Psoas muscle (tissue), 7 donors: ENCODE measurements at regions not wholly inside any gene's neighbourhood (a gene's known extent, or its start where the extent isn't known, plus 50 kb on each side); places are given as distances from the start of the nearest gene placed in this dataset.
"Not testable (repeated sequence)": the region's sequence is repeated elsewhere in the genome, so short reads cannot be mapped to it uniquely, and the experiment has no call there.

Experiments used
- ATAC-seq, 4 donors: fragments of 200-7000 bp; cut with Tn5 transposase; one replicate each; pipeline ENCODE4 v1.9.1; 2020; ENCODE audit warnings: moderate library complexity in 3 of 4, mild to moderate bottlenecking in 2 of 4
- DNase-seq, 2 donors: peaks; one replicate each; pipeline ENCODE4 v3.0.0-alpha.2; 2020
- H3K27ac ChIP-seq: fragments of 200-600 bp; one replicate; pipeline ENCODE4 v1.8.0; 2022
- H3K27me3 ChIP-seq, 3 donors: fragments of 200-600 bp in 1 of 3; one replicate each; pipeline versions ENCODE4 v1.6.1 to v1.8.0; 2013 to 2022; ENCODE audit warnings: low read length in 2 of 3, mild to moderate bottlenecking in 2 of 3, moderate library complexity in 1 of 3; ENCODE audit not compliant: insufficient read depth in 3 of 3
- H3K36me3 ChIP-seq, 2 donors: fragments of 200-600 bp in 1 of 2; one replicate each; pipeline versions ENCODE4 v1.6.1 to v1.8.0; 2013 to 2022; ENCODE audit warnings: low read depth in 1 of 2, mild to moderate bottlenecking in 1 of 2, moderate library complexity in 1 of 2; ENCODE audit not compliant: insufficient read depth in 1 of 2
- H3K4me1 ChIP-seq: fragments of 200-600 bp; one replicate; pipeline ENCODE4 v1.8.0; 2022
- H3K4me3 ChIP-seq: fragments of 200-600 bp; one replicate; pipeline ENCODE4 v1.8.0; 2022; ENCODE audit warnings: mild to moderate bottlenecking
- H3K9me3 ChIP-seq: fragments of 200-600 bp; one replicate; pipeline ENCODE4 v1.8.0; 2022
- WGBS, 3 donors: extraction: QIAGEN DNeasy Blood & Tissue Kit; methylation state at CpG; one replicate each; pipeline versions ENCODE4 v1.1.6 to v1.1.7; 2013; 5-methylcytosine and 5-hydroxymethylcytosine counted together
- intact Hi-C, 2 donors: fragments of 100-400 bp; cut with DNase I; formaldehyde crosslinking; loops; one replicate each; pipeline versions ENCODE4 v1.11.0 to v1.14.2; 2022
- donor health status: healthy with polysubstance abuse.
- donor health status: DM: no; HTN: no; CAD: no; lungs with moderate emphysema.
- donor health status: Bipolar disorder and iron deficiency.
- donor health status: healthy.
- donor health status: DM: yes; HTN: yes; CAD: no.
- donor health status: DM: no; HTN: no; CAD: no.
- donor health status: DM: yes; HTN: yes; CAD: no.

GRCh38 chr21:9740991-9741742 lies 780.2 kb upstream of the TPTE start:
- H3K4me1 ChIP-seq, DNase-seq, H3K27me3 ChIP-seq, H3K36me3 ChIP-seq, H3K4me3 ChIP-seq, intact Hi-C loops, H3K9me3 ChIP-seq, ATAC-seq, H3K27ac ChIP-seq: not testable (repeated sequence)
- WGBS, 3 donors: 54 to 61% (median 61%) methylated on average over 8 of the region's 8 CpGs

GRCh38 chr21:9743566-9743965 lies 777.8 kb upstream of the TPTE start:
- WGBS, 3 donors: 78 to 84% (median 79%) methylated on average over 10 of the region's 10 CpGs
- DNase-seq, H3K4me3 ChIP-seq, ATAC-seq, H3K9me3 ChIP-seq, H3K27ac ChIP-seq, H3K4me1 ChIP-seq, H3K36me3 ChIP-seq, intact Hi-C loops, H3K27me3 ChIP-seq: not testable (repeated sequence)

- H3K27me3 ChIP-seq, ATAC-seq, H3K27ac ChIP-seq, H3K4me1 ChIP-seq, H3K9me3 ChIP-seq, DNase-seq, H3K4me3 ChIP-seq, intact Hi-C loops, H3K36me3 ChIP-seq: not testable (repeated sequence)
- 31 to 35% (median 31%) methylated on average over 4 of the region's 4 CpGs for WGBS, 3 donors
These were observed 777.2 kb upstream of the TPTE start for GRCh38 chr21:9744166-9744565.

- H3K36me3 ChIP-seq, H3K4me1 ChIP-seq, H3K27ac ChIP-seq, H3K27me3 ChIP-seq, intact Hi-C loops, H3K4me3 ChIP-seq, H3K9me3 ChIP-seq, DNase-seq: not testable (repeated sequence)
- 51 to 68% (median 62%) methylated on average over 4 of the region's 4 CpGs for WGBS, 3 donors
- ATAC-seq: peak in 1 of 4 donors; percentile 15
These were observed 776.8 kb upstream of the TPTE start for GRCh38 chr21:9744593-9744992.

- H3K4me1 ChIP-seq, ATAC-seq, intact Hi-C loops, H3K36me3 ChIP-seq, H3K4me3 ChIP-seq, H3K9me3 ChIP-seq, H3K27me3 ChIP-seq, H3K27ac ChIP-seq, DNase-seq: not testable (repeated sequence)
- 39 to 45% (median 44%) methylated on average over 9 of the region's 9 CpGs for WGBS, 3 donors
These were observed 775.8 kb upstream of the TPTE start for GRCh38 chr21:9745457-9746108.

GRCh38 chr21:9746311-9746710 lies 775.1 kb upstream of the TPTE start:
- ATAC-seq, H3K27me3 ChIP-seq, DNase-seq, intact Hi-C loops, H3K4me1 ChIP-seq, H3K36me3 ChIP-seq, H3K27ac ChIP-seq, H3K4me3 ChIP-seq, H3K9me3 ChIP-seq: not testable (repeated sequence)
- 40 to 49% (median 48%) methylated on average over 2 of the region's 2 CpGs for WGBS, 3 donors

GRCh38 chr21:9746831-9747606 lies 774.4 kb upstream of the TPTE start:
- ATAC-seq, H3K36me3 ChIP-seq, H3K4me3 ChIP-seq, H3K4me1 ChIP-seq, DNase-seq, H3K9me3 ChIP-seq, intact Hi-C loops, H3K27me3 ChIP-seq, H3K27ac ChIP-seq: not testable (repeated sequence)
- 42 to 56% (median 46%) methylated on average over 7 of the region's 8 CpGs for WGBS, 3 donors

GRCh38 chr21:9747870-9748269 lies 773.5 kb upstream of the TPTE start:
- ATAC-seq: not testable (repeated sequence)

GRCh38 chr21:9748451-9748850 lies 772.9 kb upstream of the TPTE start:
- H3K4me1 ChIP-seq, H3K27ac ChIP-seq, ATAC-seq, H3K36me3 ChIP-seq, H3K4me3 ChIP-seq, H3K27me3 ChIP-seq, intact Hi-C loops, H3K9me3 ChIP-seq, DNase-seq: not testable (repeated sequence)
- 50 to 59% (median 55%) methylated on average over 4 of the region's 4 CpGs for WGBS, 3 donors

More at GRCh38 chr21:9747870-9748269, 773.5 kb upstream of the TPTE start:
- H3K36me3 ChIP-seq, H3K4me1 ChIP-seq, H3K9me3 ChIP-seq, H3K4me3 ChIP-seq, DNase-seq, H3K27me3 ChIP-seq, H3K27ac ChIP-seq, intact Hi-C loops: not testable (repeated sequence)
- WGBS, 3 donors: 51 to 59% (median 51%) methylated on average over 5 of the region's 5 CpGs

- DNase-seq, H3K9me3 ChIP-seq, H3K27ac ChIP-seq, intact Hi-C loops, H3K27me3 ChIP-seq, H3K4me1 ChIP-seq, H3K4me3 ChIP-seq, H3K36me3 ChIP-seq, ATAC-seq: not testable (repeated sequence)
- 70 to 75% (median 71%) methylated on average over 7 of the region's 7 CpGs for WGBS, 3 donors
These were observed 771.6 kb upstream of the TPTE start for GRCh38 chr21:9749741-9750230.
